Central memory CD8-positive, alpha-beta T cell (primary cell): ENCODE measurements at regions not wholly inside any gene's neighbourhood (a gene's known extent, or its start where the extent isn't known, plus 50 kb on each side); places are given as distances from the start of the nearest gene placed in this dataset.

Experiments
- ATAC-seq: fragments of 150-1000 bp; cut with Tn5 transposase; replicated peaks from 2 replicates; pipeline ENCODE4 v1.10.0; 2022; ENCODE audit warnings: mild to moderate bottlenecking, moderate FRiP score, moderate number of reproducible peaks; ENCODE audit not compliant: poor library complexity, severe bottlenecking; ENCODE audit errors: extremely low read depth
- DNase-seq, 2 donors: peaks; one replicate each; pipeline ENCODE4 v3.0.0; 2021; ENCODE audit warnings: low spot score in 2 of 2
- H3K27ac Mint-ChIP-seq: one replicate; pipeline ENCODE4 v1.8.0; 2022; ENCODE audit warnings: low read depth, mild to moderate bottlenecking, moderate library complexity, mixed read lengths
- H3K27me3 Mint-ChIP-seq: one replicate; pipeline ENCODE4 v1.8.0; 2022; ENCODE audit warnings: mixed read lengths
- H3K36me3 Mint-ChIP-seq: one replicate; pipeline ENCODE4 v1.8.0; 2022; ENCODE audit warnings: mild to moderate bottlenecking, moderate library complexity, mixed read lengths; ENCODE audit not compliant: insufficient read depth
- H3K4me1 Mint-ChIP-seq: one replicate; pipeline ENCODE4 v1.8.0; 2022; ENCODE audit warnings: mixed read lengths
- H3K4me3 Mint-ChIP-seq: one replicate; pipeline ENCODE4 v1.8.0; 2022; ENCODE audit warnings: mild to moderate bottlenecking, moderate library complexity, mixed read lengths
- H3K9me3 Mint-ChIP-seq: one replicate; pipeline ENCODE4 v1.8.0; 2022; ENCODE audit warnings: mixed read lengths

DNA sequence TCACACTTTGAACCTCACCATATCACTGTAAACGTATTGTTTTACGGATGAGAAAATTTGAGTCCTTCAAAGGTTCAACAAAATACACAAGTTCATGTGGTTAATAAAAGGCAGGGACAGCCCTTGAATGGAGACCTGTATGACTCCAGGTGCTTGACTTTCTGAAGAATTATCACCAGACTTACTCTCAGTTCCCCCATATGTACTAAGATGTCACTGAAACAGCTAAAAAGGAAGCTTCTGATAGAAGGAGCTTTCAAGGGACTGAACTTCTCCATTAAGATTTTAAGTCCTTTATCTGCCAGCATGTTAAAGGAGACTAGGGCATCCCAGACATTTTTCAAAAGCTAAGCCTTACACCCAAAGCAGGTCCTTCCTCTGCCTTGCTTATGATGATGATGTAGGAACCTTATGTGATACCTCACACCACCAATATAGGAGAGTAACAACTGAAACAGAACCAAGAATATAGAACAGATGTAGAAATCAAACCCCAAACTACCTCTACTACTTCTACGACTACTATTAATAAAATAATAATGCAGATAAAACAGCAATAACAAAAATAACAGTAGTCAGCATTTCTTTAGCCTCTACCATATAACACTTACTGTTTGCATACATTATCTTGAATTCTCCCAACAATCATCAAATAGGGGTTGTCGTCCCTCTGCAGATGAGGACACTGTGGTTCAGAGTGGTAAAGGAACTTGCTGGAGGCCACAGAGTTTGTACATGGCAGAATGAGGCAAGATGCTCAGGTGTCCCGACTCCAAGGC lies 273.9 kb downstream of the ELAVL2 start:
- DNase-seq (no peak), ATAC-seq (no peak)
- no peaks in the 10 kb centered on the region for H3K36me3 Mint-ChIP-seq
- H3K4me1 Mint-ChIP-seq, result no peaks in the 10 kb centered on the region
- H3K4me3 Mint-ChIP-seq, result no peak overlapping the region
- H3K27me3 Mint-ChIP-seq, result no peaks in the 10 kb centered on the region
- H3K9me3 Mint-ChIP-seq, result peaks cover 19% of the 10 kb centered on the region
- no peak overlapping the region for H3K27ac Mint-ChIP-seq

- Mint-ChIP-seq H3K27ac (no peak overlapping the region), H3K4me3 (no peak overlapping the region), H3K9me3 (peaks cover 12% of the 10 kb centered on the region), H3K36me3 (no peaks in the 10 kb centered on the region), H3K27me3 (no peaks in the 10 kb centered on the region), H3K4me1 (no peaks in the 10 kb centered on the region)
- ATAC-seq, result no peak
- no peak for DNase-seq
Observed at GRCh38 chr9:23552876-23553601, 273.0 kb downstream of the ELAVL2 start.

GRCh38 chr9:23554686-23555085 lies 271.4 kb downstream of the ELAVL2 start:
- no peaks in the 10 kb centered on the region for H3K4me1 Mint-ChIP-seq
- no peaks in the 10 kb centered on the region for H3K36me3 Mint-ChIP-seq
- no peak overlapping the region for H3K4me3 Mint-ChIP-seq
- H3K27ac Mint-ChIP-seq, result no peak overlapping the region
- ATAC-seq (no peak), DNase-seq (no peak)
- H3K9me3 Mint-ChIP-seq, result peaks cover 11% of the 10 kb centered on the region
- H3K27me3 Mint-ChIP-seq, result no peaks in the 10 kb centered on the region

- no peak for DNase-seq
- Mint-ChIP-seq H3K27ac (no peak overlapping the region), H3K36me3 (no peaks in the 10 kb centered on the region), H3K9me3 (peaks cover 6% of the 10 kb centered on the region), H3K4me1 (no peaks in the 10 kb centered on the region), H3K4me3 (no peak overlapping the region), H3K27me3 (no peaks in the 10 kb centered on the region)
- no peak for ATAC-seq
Observed at GRCh38 chr9:23555851-23556250, 270.2 kb downstream of the ELAVL2 start.

DNA sequence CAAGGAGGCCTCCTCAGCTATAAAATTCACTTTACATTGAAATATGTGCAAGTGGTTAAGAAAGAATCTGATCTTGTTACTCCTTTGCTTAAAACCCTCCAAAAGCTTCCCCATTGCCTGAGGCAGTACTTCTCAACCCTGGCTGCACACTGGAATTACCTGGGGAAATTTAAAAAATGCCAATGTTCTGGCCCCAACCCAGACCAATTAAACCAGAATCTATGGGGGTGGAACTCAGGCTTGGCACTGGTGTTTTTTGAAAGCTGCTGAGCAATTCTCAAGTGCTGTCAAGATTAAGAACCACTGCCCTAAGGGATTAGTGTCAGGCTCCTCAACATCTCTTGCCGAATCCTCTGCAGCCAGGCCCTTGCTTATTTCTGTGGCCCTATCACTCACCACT lies 269.6 kb downstream of the ELAVL2 start:
- Mint-ChIP-seq H3K27ac (no peak overlapping the region), H3K4me3 (no peak overlapping the region), H3K27me3 (no peaks in the 10 kb centered on the region), H3K36me3 (no peaks in the 10 kb centered on the region), H3K4me1 (no peaks in the 10 kb centered on the region), H3K9me3 (peaks cover 6% of the 10 kb centered on the region)
- no peak for DNase-seq
- ATAC-seq, result no peak

GRCh38 chr9:23557689-23558088 lies 268.4 kb downstream of the ELAVL2 start:
- no peak overlapping the region for H3K4me3 Mint-ChIP-seq
- no peak overlapping the region for H3K27ac Mint-ChIP-seq
- H3K4me1 Mint-ChIP-seq, result no peaks in the 10 kb centered on the region
- DNase-seq (no peak), ATAC-seq (no peak)
- no peaks in the 10 kb centered on the region for H3K27me3 Mint-ChIP-seq
- no peaks in the 10 kb centered on the region for H3K36me3 Mint-ChIP-seq
- peaks cover 6% of the 10 kb centered on the region for H3K9me3 Mint-ChIP-seq

DNA sequence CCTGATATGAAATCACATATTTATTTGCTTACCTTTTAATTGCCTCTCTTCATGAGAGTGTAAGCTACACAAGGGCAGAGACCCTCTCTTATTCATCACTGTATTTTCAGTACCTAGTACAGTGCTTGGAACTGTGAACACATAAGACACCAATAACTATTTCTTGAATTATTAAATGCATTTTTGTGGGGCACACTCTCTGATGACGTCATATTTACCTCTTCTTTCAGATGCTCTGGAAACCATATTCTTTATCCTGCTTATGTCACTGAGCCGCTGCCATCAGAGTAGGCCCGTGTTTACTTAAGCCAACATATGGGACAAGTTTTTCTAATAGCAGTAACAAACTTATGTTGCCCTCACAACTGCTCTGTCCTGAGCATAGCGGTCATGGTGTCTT lies 266.5 kb downstream of the ELAVL2 start:
- Mint-ChIP-seq H3K27ac (no peak overlapping the region), H3K4me1 (no peaks in the 10 kb centered on the region), H3K9me3 (peaks cover 9% of the 10 kb centered on the region), H3K36me3 (no peaks in the 10 kb centered on the region), H3K4me3 (no peak overlapping the region), H3K27me3 (no peaks in the 10 kb centered on the region)
- ATAC-seq, result no peak
- no peak for DNase-seq

GRCh38 chr9:23563517-23563916 lies 262.5 kb downstream of the ELAVL2 start:
- Mint-ChIP-seq H3K9me3 (peaks cover 4% of the 10 kb centered on the region), H3K36me3 (peaks cover 3% of the 10 kb centered on the region), H3K27me3 (no peaks in the 10 kb centered on the region), H3K4me3 (no peak overlapping the region), H3K4me1 (no peaks in the 10 kb centered on the region), H3K27ac (no peak overlapping the region)
- no peak for DNase-seq
- ATAC-seq, result no peak

DNA sequence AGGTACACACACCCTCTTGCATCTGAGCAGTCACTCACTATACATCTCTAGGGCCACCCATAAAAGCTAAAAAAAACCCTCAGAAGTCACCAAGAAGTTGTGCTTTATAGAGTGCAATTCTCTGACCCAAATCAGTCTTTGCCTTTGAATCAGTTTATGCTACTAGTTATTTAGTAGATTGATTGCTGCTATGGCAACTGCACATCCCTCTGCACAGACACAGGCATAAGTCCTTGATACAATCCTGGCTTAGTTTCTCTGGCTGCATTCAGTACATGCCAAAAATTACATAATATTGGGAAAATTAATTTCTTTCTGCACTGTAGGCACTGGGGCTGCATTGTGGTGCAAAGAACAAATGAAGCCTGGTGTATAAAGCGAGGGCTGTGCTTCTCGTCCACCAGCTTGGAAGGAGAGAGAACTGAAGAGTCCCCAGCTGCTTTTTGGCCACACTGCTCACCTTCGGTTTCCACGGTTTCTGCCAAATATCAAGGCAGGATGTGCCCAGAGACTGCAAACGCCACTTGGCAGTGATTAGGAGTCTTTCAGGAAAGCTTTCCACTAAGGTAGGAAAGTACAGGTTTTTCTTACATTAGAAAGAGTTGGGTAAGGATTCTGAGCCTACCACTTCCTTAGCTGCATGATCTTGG lies 258.4 kb downstream of the ELAVL2 start:
- Mint-ChIP-seq H3K4me1 (no peaks in the 10 kb centered on the region), H3K27me3 (no peaks in the 10 kb centered on the region), H3K9me3 (peaks cover 12% of the 10 kb centered on the region), H3K36me3 (peaks cover 3% of the 10 kb centered on the region), H3K27ac (no peak overlapping the region), H3K4me3 (no peak overlapping the region)
- ATAC-seq, result no peak
- no peak for DNase-seq

GRCh38 chr9:23571414-23572104 lies 254.5 kb downstream of the ELAVL2 start:
- H3K4me3 Mint-ChIP-seq, result no peak overlapping the region
- DNase-seq (no peak), ATAC-seq (no peak)

DNA sequence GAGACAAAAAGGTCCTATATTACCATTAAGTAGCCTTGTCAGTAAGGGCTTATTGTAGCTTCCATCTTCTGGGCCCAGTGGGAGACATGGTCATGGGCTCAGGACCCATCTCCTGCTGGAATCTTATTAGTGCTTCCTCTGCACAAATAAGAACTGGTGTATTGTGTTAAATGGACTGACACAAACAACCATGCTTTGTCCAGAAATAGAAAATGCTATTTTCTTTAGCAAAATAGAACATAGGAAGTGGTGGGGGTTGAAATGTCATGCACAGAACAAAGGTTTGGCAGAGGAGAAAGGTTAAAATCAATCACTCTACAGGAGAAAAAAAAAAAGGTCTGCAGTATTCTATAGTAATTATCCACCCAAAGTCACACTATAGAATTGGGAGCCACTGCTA lies 252.2 kb downstream of the ELAVL2 start:
- no peaks in the 10 kb centered on the region for H3K36me3 Mint-ChIP-seq
- H3K27me3 Mint-ChIP-seq, result no peaks in the 10 kb centered on the region
- H3K27ac Mint-ChIP-seq, result no peak overlapping the region
- H3K4me1 Mint-ChIP-seq, result no peaks in the 10 kb centered on the region
- no peak overlapping the region for H3K4me3 Mint-ChIP-seq
- H3K9me3 Mint-ChIP-seq, result peaks cover 14% of the 10 kb centered on the region
- DNase-seq (no peak), ATAC-seq (no peak)

More at GRCh38 chr9:23571414-23572104, 254.5 kb downstream of the ELAVL2 start:
- H3K4me1 Mint-ChIP-seq, result no peaks in the 10 kb centered on the region
- peaks cover 14% of the 10 kb centered on the region for H3K9me3 Mint-ChIP-seq
- H3K36me3 Mint-ChIP-seq, result peaks cover 3% of the 10 kb centered on the region
- H3K27ac Mint-ChIP-seq, result no peak overlapping the region
- no peaks in the 10 kb centered on the region for H3K27me3 Mint-ChIP-seq

DNA sequence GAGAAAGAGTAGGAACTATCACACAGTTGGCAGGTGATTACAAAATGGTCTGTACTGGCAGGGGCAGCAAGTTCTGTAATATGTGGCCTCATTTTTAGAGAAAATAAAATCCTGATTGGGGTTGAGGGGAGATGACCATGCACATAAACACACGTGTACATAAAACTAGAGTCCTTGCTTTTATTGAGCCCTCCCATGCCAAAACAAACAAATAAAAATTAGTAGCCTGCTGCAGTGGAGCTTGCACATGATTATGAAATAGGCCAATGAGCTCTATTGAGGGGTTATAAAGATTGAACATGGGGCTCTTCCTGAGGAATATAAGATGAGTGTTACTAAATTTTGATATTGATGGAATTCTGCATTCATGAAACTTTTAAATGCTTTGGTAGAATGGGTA lies 248.4 kb downstream of the ELAVL2 start:
- Mint-ChIP-seq H3K4me3 (no peak overlapping the region), H3K4me1 (no peaks in the 10 kb centered on the region), H3K36me3 (no peaks in the 10 kb centered on the region), H3K9me3 (peaks cover 5% of the 10 kb centered on the region), H3K27me3 (no peaks in the 10 kb centered on the region), H3K27ac (no peak overlapping the region)
- ATAC-seq, result no peak
- DNase-seq, result no peak
